HG02623 (cell line): ENCODE measurements at regions not wholly inside any gene's neighbourhood (a gene's known extent, or its start where the extent isn't known, plus 50 kb on each side); places are given as distances from the start of the nearest gene placed in this dataset.

Source experiments
- ATAC-seq: cut with Tn5 transposase; IDR thresholded peaks from one replicate; pipeline ENCODE4 v1.9.1; 2021; ENCODE audit warnings: moderate library complexity; ENCODE audit not compliant: unreplicated experiment

GRCh38 chr3:148331081-148331846 lies 366.4 kb upstream of the AGTR1 start:
- ATAC-seq = no peak

GRCh38 chr3:148332509-148332908 lies 365.2 kb upstream of the AGTR1 start:
- ATAC-seq = no peak

- ATAC-seq = no peak
Observed at GRCh38 chr3:148333091-148333490, 364.6 kb upstream of the AGTR1 start.

- no peak for ATAC-seq
Observed at GRCh38 chr3:148335612-148336011, 362.1 kb upstream of the AGTR1 start.

GRCh38 chr3:148343416-148343815 lies 354.3 kb upstream of the AGTR1 start:
- ATAC-seq = no peak

GRCh38 chr3:148344521-148344920 lies 353.2 kb upstream of the AGTR1 start:
- no peak for ATAC-seq

- no peak for ATAC-seq
Observed at GRCh38 chr3:148360051-148360450, 337.7 kb upstream of the AGTR1 start.

- peak; percentile 39 for ATAC-seq
Observed at GRCh38 chr3:148366743-148367410, 330.8 kb upstream of the AGTR1 start.

- ATAC-seq = no peak
Observed at GRCh38 chr3:148367756-148368155, 329.9 kb upstream of the AGTR1 start.

- ATAC-seq = no peak
Observed at GRCh38 chr3:148369381-148369780, 328.3 kb upstream of the AGTR1 start.

- ATAC-seq = no peak
Observed at GRCh38 chr3:148372206-148372875, 325.4 kb upstream of the AGTR1 start.

- no peak for ATAC-seq
Observed at GRCh38 chr3:148373961-148374360, 323.7 kb upstream of the AGTR1 start.

- peak; percentile 94 for ATAC-seq
Observed at GRCh38 chr3:148379763-148380382, 317.8 kb upstream of the AGTR1 start.

- ATAC-seq = no peak
Observed at GRCh38 chr3:148381051-148381450, 316.7 kb upstream of the AGTR1 start.

- ATAC-seq = no peak
Observed at GRCh38 chr3:148389916-148390315, 307.8 kb upstream of the AGTR1 start.

GRCh38 chr3:148395821-148396220 lies 301.9 kb upstream of the AGTR1 start:
- no peak for ATAC-seq

- no peak for ATAC-seq
Observed at GRCh38 chr3:148400754-148401153, 296.9 kb upstream of the AGTR1 start.

GRCh38 chr3:148408667-148409066 lies 289.0 kb upstream of the AGTR1 start:
- ATAC-seq = no peak

GRCh38 chr3:148420242-148420641 lies 277.5 kb upstream of the AGTR1 start:
- ATAC-seq = no peak

- no peak for ATAC-seq
Observed at GRCh38 chr3:148428862-148429605, 268.7 kb upstream of the AGTR1 start.

GRCh38 chr3:148433665-148434064 lies 264.0 kb upstream of the AGTR1 start:
- ATAC-seq = no peak
